ENCODE measurements at regions not wholly inside any gene's neighbourhood (a gene's known extent, or its start where the extent isn't known, plus 50 kb on each side); places are given as distances from the start of the nearest gene placed in this dataset.

- ChIA-PET POLR2A (no interaction called here), CTCF (interaction anchor here (0.6 to 2.6 kb wide), 10 partner anchors 9 to 434 kb away, joined by 3 to 10 read pairs (median 4); partner anchors contain the start of gene ZNF30)
- no peaks in the 10 kb centered on the region for H3K9me3 Mint-ChIP-seq (ENCODE audit: low read depth)
- DNase-seq (peak; percentile 67), ATAC-seq (peak; percentile 60)
- H3K4me3 Mint-ChIP-seq: no peak overlapping the region
- no peaks in the 10 kb centered on the region for H3K27me3 Mint-ChIP-seq
- H3K36me3 Mint-ChIP-seq (ENCODE audit: low read depth): peaks cover 3% of the 10 kb centered on the region
- intact Hi-C loops (cut with DNase I, micrococcal nuclease): no loop called here
- H3K4me1 Mint-ChIP-seq: peaks cover 15% of the 10 kb centered on the region
- H3K27ac Mint-ChIP-seq: no peak overlapping the region
Measured at GRCh38 chr19:34838753-34839431, 65.9 kb upstream of the ZNF599 start.

GRCh38 chr19:34838248-34838647 lies 65.2 kb upstream of the ZNF599 start:
- DNase-seq (no peak), ATAC-seq (peak; percentile 26)
- ChIA-PET POLR2A (interaction anchor here (0.6 kb wide), 1 partner anchor 163 kb away, joined by 3 read pairs; no protein-coding TSS in a partner anchor), CTCF (interaction anchor here (0.6 to 2.6 kb wide), 8 partner anchors 9 to 434 kb away, joined by 3 to 10 read pairs (median 4); partner anchors contain the start of gene ZNF30)
- no peak overlapping the region for H3K4me3 Mint-ChIP-seq
- no peak overlapping the region for H3K27ac Mint-ChIP-seq
- H3K9me3 Mint-ChIP-seq (ENCODE audit: low read depth): no peaks in the 10 kb centered on the region
- H3K4me1 Mint-ChIP-seq: peaks cover 15% of the 10 kb centered on the region
- peaks cover 3% of the 10 kb centered on the region for H3K36me3 Mint-ChIP-seq (ENCODE audit: low read depth)
- H3K27me3 Mint-ChIP-seq: no peaks in the 10 kb centered on the region
- intact Hi-C loops (cut with DNase I, micrococcal nuclease): no loop called here

GRCh38 chr19:34837262-34837661 lies 64.2 kb upstream of the ZNF599 start:
- intact Hi-C loops (cut with DNase I, micrococcal nuclease): no loop called here
- DNase-seq (no peak), ATAC-seq (no peak)
- ChIA-PET CTCF (interaction anchor here (0.6 to 1.1 kb wide), 2 partner anchors 29 to 555 kb away, joined by 3 to 4 read pairs; no protein-coding TSS in a partner anchor), POLR2A (no interaction called here)
- H3K36me3 Mint-ChIP-seq (ENCODE audit: low read depth): peaks cover 3% of the 10 kb centered on the region
- no peaks in the 10 kb centered on the region for H3K9me3 Mint-ChIP-seq (ENCODE audit: low read depth)
- H3K27ac Mint-ChIP-seq: no peak overlapping the region
- H3K4me3 Mint-ChIP-seq: no peak overlapping the region
- H3K4me1 Mint-ChIP-seq: peaks cover 15% of the 10 kb centered on the region
- H3K27me3 Mint-ChIP-seq: no peaks in the 10 kb centered on the region

GRCh38 chr19:34835631-34836351 lies 62.8 kb upstream of the ZNF599 start:
- Mint-ChIP-seq H3K9me3 (ENCODE audit: low read depth) (no peaks in the 10 kb centered on the region), H3K4me3 (no peak overlapping the region), H3K36me3 (ENCODE audit: low read depth) (peaks cover 3% of the 10 kb centered on the region), H3K27ac (no peak overlapping the region), H3K4me1 (peaks cover 15% of the 10 kb centered on the region), H3K27me3 (no peaks in the 10 kb centered on the region)
- ChIA-PET CTCF (interaction anchor here (0.6 kb wide), 1 partner anchor 550 kb away, joined by 3 read pairs; no protein-coding TSS in a partner anchor), POLR2A (no interaction called here)
- intact Hi-C loops (cut with DNase I, micrococcal nuclease): no loop called here
- ATAC-seq (no peak), DNase-seq (no peak)

GRCh38 chr19:34834472-34835061 lies 61.6 kb upstream of the ZNF599 start:
- intact Hi-C loops (cut with DNase I, micrococcal nuclease): no loop called here
- Mint-ChIP-seq H3K27me3 (no peaks in the 10 kb centered on the region), H3K36me3 (ENCODE audit: low read depth) (peaks cover 3% of the 10 kb centered on the region), H3K4me3 (no peak overlapping the region), H3K27ac (no peak overlapping the region), H3K9me3 (ENCODE audit: low read depth) (no peaks in the 10 kb centered on the region), H3K4me1 (peaks cover 15% of the 10 kb centered on the region)
- POLR2A ChIA-PET: interaction anchor here (0.7 kb wide), 1 partner anchor 513 kb away, joined by 4 read pairs; the partner anchor contains the start of gene FFAR1
- no peak for ATAC-seq
- CTCF ChIA-PET: no interaction called here
- DNase-seq: no peak

- ChIA-PET CTCF (interaction anchor here (0.5 kb wide), 1 partner anchor 50 kb away, joined by 3 read pairs; no protein-coding TSS in a partner anchor), POLR2A (no interaction called here)
- H3K27ac Mint-ChIP-seq: no peak overlapping the region
- DNase-seq: no peak
- H3K36me3 Mint-ChIP-seq (ENCODE audit: low read depth): no peaks in the 10 kb centered on the region
- ATAC-seq: no peak
- no peaks in the 10 kb centered on the region for H3K27me3 Mint-ChIP-seq
- peaks cover 6% of the 10 kb centered on the region for H3K4me1 Mint-ChIP-seq
- no peak overlapping the region for H3K4me3 Mint-ChIP-seq
- H3K9me3 Mint-ChIP-seq (ENCODE audit: low read depth): no peaks in the 10 kb centered on the region
- intact Hi-C loops (cut with DNase I, micrococcal nuclease): no loop called here
Measured at GRCh38 chr19:34832581-34833112, 59.6 kb upstream of the ZNF599 start.

- ATAC-seq (no peak), DNase-seq (no peak)
- Mint-ChIP-seq H3K36me3 (ENCODE audit: low read depth) (no peaks in the 10 kb centered on the region), H3K4me1 (no peaks in the 10 kb centered on the region), H3K4me3 (no peak overlapping the region), H3K9me3 (ENCODE audit: low read depth) (no peaks in the 10 kb centered on the region), H3K27me3 (no peaks in the 10 kb centered on the region), H3K27ac (no peak overlapping the region)
- CTCF ChIA-PET: no interaction called here
- POLR2A ChIA-PET: no interaction called here
- intact Hi-C loops (cut with DNase I, micrococcal nuclease): no loop called here
Measured at GRCh38 chr19:34831714-34832113, 58.7 kb upstream of the ZNF599 start.

GRCh38 chr19:34828156-34828555 lies 55.1 kb upstream of the ZNF599 start:
- H3K36me3 Mint-ChIP-seq (ENCODE audit: low read depth): no peaks in the 10 kb centered on the region
- ATAC-seq: no peak
- ChIA-PET CTCF (no interaction called here), POLR2A (no interaction called here)
- H3K4me1 Mint-ChIP-seq: no peaks in the 10 kb centered on the region
- H3K4me3 Mint-ChIP-seq: no peak overlapping the region
- no peak for DNase-seq
- H3K27ac Mint-ChIP-seq: no peak overlapping the region
- intact Hi-C loops (cut with DNase I, micrococcal nuclease): no loop called here
- no peaks in the 10 kb centered on the region for H3K27me3 Mint-ChIP-seq
- no peaks in the 10 kb centered on the region for H3K9me3 Mint-ChIP-seq (ENCODE audit: low read depth)

- Mint-ChIP-seq H3K4me1 (no peaks in the 10 kb centered on the region), H3K9me3 (ENCODE audit: low read depth) (no peaks in the 10 kb centered on the region), H3K36me3 (ENCODE audit: low read depth) (no peaks in the 10 kb centered on the region), H3K27me3 (no peaks in the 10 kb centered on the region), H3K27ac (no peak overlapping the region), H3K4me3 (no peak overlapping the region)
- no peak for ATAC-seq
- DNase-seq: no peak
- POLR2A ChIA-PET: no interaction called here
- intact Hi-C loops (cut with DNase I, micrococcal nuclease): no loop called here
- CTCF ChIA-PET: interaction anchor here (1.0 kb wide), 1 partner anchor 177 kb away, joined by 3 read pairs; no protein-coding TSS in a partner anchor
Measured at GRCh38 chr19:34825212-34825611, 52.2 kb upstream of the ZNF599 start.

- intact Hi-C loops (cut with DNase I, micrococcal nuclease): no loop called here
- Mint-ChIP-seq H3K4me1 (no peaks in the 10 kb centered on the region), H3K27ac (no peak overlapping the region), H3K9me3 (ENCODE audit: low read depth) (no peaks in the 10 kb centered on the region), H3K4me3 (no peak overlapping the region), H3K36me3 (ENCODE audit: low read depth) (no peaks in the 10 kb centered on the region), H3K27me3 (no peaks in the 10 kb centered on the region)
- ChIA-PET CTCF (no interaction called here), POLR2A (interaction anchor here (0.7 kb wide), 1 partner anchor 112 kb away, joined by 3 read pairs; no protein-coding TSS in a partner anchor)
- DNase-seq: no peak
- ATAC-seq: no peak
Measured at GRCh38 chr19:34824686-34825085, 51.7 kb upstream of the ZNF599 start.

All from activated CD4-positive, alpha-beta T cell treated with anti-CD3 and anti-CD28 coated beads for 36 hours (primary cell).